HG02943 (cell line): ENCODE measurements at regions not wholly inside any gene's neighbourhood (a gene's known extent, or its start where the extent isn't known, plus 50 kb on each side); places are given as distances from the start of the nearest gene placed in this dataset.
"Not testable (repeated sequence)": the region's sequence is repeated elsewhere in the genome, so short reads cannot be mapped to it uniquely, and the experiment has no call there.

Experiments used
- ATAC-seq: cut with Tn5 transposase; IDR thresholded peaks from one replicate; pipeline ENCODE4 v1.9.1; 2021; ENCODE audit warnings: mild to moderate bottlenecking, low read depth, moderate library complexity; ENCODE audit not compliant: unreplicated experiment

DNA sequence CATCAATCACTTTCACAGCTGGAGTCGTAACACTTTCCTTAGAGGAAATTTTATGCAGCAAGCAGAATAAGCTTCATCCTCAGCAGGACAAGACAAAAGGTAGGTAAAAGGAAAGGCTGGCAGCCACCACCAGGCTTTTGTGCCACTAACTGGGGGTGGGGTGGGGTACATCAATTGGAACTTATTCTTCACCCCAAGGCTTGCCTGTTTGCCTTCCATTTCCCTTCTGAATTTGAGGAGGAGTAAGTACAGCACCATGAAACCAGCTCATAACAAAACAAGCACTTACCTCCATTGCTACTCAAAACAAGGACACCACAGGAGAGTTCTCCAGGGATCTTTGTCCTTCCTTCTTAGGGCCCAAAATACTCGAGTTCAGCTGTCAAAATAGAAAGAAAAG lies 296.8 kb downstream of the ARRDC4 start:
- ATAC-seq: no peak

DNA sequence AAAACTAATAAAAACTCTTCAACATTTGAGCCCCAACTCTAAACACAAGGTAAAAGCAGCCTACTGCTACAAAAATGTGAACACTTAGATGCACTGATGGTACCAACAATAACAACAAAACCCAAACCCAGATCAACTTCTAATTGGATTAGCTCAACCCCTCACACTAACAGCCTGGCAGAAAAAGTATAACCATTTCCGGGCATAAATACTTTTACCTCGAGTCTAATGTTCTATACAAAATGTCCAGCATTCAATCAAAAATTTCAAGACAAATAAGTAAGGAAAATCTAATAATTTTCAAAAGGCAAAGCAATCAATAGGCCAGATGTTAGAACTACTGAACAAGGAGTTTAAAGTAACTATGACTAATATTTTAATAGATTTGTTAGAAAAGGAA lies 303.3 kb downstream of the ARRDC4 start:
- ATAC-seq: no peak

DNA sequence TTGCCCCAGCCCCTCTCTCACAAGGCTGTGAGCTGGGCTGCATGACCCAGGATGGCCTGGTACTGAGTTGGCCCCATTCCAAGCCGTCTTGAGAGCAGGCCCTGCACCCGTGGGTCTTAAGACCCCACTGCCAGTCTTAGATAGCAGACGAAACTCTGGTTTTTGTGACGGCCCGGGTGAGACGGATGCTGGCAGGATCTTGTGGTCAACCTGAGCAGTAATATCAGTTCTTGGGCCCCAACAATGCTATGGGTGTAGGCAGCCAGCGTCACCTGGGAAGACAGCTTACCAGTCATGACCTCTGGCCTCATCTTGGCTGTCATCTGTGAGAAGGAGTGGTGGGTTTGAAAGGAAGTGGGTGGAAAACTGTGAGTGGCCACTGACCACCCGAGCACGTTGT lies 305.8 kb downstream of the ARRDC4 start:
- ATAC-seq: no peak

DNA sequence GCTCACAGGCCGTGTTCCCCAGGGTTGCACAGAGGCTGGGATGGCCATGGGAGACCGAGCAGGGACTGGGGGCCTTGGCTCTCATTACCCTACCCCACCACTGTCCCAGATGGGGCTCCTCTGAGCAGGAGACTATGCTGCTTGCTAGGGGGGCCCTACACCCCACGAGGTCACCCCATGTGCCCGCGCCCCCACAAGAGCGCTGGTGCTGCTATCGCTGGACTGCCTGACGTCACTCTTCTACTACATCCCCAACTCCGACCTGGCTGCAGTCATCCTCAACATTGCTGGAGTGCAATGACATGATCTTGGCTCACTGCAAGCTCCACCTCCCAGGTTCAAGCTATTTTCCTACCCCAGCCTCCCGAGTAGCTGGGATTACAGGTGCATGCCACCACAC lies 307.7 kb downstream of the ARRDC4 start:
- no peak for ATAC-seq

DNA sequence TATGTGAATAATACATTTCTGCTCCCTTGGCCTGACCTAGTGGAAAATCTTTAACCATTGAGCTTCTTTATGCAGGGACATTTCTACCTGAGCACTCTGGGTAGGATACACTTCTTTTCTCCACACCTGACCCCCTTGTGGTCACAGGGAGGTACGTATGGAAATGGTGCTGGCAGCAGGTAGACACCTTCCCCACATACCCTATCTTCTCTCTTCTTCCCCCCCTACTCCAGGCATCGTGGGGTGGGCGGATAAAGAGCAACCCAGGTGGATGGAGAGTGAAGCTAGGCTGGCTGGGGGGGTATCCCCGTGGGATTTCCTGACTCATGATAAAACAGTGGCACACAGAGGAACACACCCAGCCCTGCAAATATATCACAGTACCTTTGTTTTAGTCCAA lies 312.1 kb downstream of the ARRDC4 start:
- ATAC-seq: no peak

DNA sequence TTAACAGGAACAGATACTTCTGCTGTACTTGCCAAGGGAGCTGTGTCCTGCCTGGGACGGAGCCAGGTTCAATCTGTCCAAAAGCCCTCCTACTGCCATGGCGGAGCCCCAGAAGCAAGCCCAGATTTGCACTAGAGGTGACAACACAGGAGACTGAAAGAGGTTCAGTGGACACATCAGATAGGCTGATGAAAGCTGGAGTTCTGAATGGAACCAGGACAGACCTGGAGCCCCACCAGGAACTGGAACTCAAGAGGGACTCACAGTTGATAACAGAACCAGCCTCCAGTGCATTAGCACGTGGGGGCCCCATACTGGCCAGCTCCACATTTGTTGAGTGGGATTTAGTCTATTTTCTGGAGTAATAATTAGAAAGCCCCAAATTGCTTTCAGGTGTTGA lies 315.5 kb downstream of the ARRDC4 start:
- no peak for ATAC-seq

DNA sequence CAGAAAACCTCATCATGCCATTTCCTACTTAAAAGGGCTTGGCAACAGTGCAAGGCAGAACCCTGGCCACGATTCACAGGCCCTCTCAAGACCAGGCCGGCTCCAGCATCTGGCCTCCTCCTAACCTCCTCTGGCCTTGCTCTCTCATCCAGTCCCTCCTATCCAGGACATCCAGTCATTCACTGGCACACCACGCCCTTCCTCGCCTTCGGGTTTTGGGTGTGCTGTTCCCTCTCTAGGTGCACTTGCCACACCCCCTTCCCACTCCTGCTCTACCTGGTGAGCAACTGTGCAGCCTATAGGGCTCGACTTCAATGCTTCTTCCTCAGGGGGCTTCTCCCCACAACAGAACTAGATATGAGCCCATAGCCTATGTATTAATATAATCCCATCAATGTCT lies 317.1 kb downstream of the ARRDC4 start:
- no peak for ATAC-seq

DNA sequence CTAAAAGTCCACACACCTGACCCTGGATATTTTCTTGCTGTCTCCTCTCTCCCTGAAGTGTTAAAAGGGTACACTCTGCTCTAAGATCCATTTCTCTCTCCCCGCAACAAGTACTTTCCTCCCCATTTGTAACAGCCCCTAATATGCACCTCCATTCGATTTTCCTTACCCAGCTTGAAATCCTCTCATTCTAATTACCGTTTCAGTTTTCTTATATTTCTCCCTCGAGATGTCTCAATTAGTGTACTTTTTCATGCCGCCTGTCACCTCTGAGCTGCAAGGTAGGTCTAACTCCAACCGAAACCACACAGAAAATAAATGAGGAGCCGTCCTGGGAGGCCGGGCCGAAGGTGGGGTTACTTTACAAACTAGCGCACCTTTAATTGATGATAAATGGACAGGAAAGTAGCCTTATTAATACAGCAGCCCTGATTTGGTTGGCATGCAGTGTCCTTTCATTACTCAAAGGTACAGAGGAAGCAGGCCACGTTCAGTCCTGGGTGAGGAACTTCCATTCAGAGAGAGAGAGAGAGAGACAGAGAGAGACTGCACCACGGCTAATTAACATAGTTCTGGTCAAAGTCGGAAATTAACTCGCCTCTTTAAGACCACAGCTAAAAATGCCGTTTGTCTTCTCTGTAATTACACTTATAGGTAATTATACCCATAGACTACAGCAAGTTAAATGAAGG lies 319.9 kb downstream of the ARRDC4 start:
- ATAC-seq: no peak

DNA sequence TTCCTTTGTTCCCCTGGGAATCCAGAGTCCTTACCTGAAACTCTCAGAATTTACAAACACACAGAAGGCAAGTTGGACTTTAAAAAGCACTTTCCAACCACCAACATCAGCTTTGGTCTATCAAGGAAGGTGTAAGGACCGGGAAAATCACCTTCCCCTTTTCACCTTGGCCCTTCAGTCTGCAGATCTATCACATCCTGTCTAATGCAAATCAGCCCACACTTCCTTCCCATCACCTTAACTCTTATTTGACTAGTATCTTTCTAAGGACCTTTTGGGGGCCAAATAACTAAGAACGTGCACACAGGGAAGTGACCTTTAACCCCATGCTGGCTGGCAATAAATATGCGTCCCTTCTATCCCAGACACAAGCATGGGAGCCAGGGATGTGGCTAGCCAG lies 320.6 kb downstream of the ARRDC4 start:
- no peak for ATAC-seq

DNA sequence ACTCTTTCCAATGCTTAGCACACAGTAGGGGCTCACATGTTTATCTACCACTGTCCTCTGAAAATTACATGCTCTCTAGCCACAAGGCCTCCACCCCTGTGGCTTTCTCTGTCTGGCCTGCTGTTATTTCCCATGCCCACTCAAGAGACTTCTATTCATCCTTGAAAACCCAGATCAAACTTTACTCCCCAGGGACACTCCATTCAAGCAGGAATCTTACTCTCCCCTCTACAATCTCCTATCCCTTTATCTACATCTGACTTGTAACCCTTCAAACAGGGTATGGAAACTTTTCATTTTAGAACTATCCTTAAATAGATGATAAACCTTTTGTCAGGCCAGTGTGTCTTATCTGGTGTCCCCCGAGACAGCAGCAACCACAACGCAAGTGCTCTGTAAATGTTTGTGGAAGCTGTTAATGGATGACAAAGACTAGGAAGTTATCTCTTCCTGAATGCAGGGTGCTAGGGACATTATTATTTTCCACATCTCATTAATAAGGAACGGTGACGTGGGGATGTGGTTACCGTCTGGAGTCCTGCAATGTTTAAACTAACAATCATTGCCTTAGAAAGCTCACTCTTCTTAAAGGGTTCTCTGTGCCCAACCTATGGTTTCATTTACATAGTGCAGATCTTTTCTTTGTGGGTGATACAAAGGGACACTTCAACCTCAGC lies 322.3 kb downstream of the ARRDC4 start:
- no peak for ATAC-seq

DNA sequence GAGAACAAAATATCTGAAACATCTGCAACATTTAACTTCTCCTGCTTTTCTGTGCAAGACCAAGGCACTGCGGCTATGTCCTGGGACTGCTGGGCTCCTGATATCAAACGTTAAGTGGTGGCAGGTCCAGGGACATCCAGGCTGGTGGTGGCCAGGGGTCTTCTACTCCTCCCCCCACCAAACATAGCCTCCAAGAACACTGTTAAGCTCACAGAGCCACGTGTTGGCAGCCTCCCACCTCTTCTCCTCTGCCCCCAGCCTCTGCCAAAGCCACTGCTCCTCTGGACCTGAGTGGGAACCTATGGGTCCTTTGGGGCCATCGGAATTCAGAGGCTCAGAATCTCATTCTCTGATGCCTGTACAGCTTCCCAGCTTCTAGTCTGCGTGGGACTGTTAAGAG lies 325.7 kb downstream of the ARRDC4 start:
- ATAC-seq: no peak

DNA sequence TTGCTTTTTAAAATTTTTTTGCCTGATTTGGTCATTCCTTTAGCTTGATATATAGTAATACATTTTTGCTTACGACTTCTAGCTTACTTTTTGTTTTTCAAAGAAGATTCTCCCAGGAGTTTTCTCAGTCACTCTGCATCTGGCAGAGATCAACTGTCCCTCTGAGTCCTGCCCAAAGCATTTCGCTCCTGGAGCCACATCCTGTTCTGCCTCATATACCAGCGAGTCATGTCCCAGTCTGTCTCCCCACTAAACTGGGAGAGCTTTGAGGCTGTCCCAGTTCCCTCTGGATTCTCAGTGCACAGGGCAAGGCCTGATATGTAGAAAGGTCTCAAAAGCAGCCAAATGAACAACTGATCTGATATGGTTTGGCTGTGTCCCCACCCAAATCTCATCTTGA lies 326.3 kb downstream of the ARRDC4 start:
- ATAC-seq: no peak

DNA sequence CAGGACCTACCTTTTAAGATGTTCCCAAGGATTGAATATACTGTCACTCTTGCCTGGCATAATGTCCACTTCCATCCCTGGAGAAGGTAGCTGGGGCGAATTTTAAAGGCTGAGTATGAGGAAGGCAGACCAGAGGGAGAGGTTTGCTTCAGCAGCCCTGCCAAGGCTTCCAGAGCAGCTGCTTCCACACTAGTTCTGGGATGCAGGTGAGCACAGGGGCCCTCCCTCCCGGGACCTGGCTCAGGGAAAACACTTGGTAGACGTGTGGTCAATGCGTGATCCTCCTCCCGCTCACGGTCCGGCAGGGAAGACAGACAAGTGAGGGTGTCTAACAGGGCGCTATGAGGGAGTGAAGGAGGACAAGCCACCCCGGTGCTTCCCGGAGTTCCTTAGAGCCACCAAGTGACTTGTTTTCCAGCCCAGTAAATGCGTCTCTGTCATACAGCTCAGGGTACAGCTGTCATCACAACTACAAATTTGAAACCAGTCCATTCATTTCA lies 327.6 kb downstream of the ARRDC4 start:
- no peak for ATAC-seq

DNA sequence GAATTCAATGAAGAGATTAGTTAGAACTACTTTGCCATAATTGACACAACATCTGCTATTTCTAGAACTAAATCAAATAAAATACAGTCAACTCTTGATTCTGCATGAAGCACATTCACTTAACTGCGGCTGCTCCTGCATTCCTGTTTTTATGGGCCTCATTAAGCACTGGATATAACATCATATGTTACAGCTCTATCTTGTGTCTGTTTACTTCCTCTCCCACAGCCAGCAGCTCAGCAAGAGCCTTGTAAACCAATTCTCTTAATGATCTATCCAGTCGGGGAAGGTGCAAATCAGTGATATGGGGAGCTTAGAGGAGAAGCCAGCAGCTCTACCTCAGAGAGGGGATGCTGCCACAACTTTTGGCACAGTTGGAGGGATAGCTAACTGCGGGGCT lies 329.2 kb downstream of the ARRDC4 start:
- no peak for ATAC-seq

DNA sequence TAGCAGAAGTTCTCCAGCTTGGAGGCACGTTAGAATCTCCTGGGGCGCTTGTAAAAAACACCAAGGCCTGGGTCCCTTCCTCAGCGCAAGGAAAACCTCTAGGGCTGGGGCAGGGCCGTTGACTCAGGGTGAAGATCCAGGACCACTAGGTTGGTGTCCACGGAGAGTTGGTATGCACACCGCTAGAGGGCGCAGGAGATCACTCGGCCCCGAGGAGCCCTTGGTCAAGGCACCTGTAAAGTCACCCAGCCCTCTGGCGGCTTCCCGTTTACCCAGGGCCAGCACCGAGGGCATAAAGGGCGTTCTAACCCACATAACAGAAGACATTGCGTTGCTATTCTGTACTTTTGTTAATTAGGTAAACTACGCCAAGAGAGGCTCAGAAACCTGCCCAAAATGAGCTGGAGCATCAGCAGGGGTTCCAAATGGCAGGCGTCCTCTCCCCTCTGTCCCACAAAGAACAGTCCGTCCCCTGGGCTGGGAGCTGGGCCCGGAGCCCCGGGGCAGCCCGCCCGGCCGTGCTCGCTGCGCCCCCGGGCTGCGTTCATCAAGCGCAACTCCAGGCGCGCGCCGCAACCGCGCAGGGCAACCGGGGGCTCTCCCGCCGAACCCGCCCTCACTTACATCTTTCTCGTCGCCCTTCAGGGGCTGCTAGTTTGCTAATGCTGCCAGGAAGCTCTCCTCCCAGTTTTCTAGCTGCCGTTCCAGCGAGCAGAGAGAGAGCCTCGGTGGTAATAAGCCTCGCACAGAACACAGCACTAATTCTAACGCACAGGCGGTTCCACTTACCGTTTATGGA lies 332.1 kb downstream of the ARRDC4 start:
- peak; percentile 77 for ATAC-seq

DNA sequence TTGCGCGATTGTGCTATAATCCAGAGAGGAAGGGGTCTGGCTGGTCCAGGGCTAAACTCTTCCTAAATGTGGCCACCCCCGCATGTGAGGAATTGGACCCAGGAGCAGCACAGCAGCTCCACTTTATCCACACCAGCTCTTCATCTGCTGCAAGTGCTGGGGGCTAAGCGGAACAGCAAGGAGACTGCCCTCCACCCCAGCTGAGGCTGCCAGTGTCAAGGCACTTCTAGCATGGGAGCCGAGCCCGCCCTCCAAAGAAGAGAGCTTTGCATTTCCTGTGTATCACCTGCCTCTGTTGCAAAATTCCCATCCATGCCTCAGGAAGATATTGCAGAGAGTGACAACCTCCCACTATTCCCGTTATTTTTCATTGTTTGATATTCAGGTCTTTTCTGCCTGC lies 333.6 kb downstream of the ARRDC4 start:
- no peak for ATAC-seq

DNA sequence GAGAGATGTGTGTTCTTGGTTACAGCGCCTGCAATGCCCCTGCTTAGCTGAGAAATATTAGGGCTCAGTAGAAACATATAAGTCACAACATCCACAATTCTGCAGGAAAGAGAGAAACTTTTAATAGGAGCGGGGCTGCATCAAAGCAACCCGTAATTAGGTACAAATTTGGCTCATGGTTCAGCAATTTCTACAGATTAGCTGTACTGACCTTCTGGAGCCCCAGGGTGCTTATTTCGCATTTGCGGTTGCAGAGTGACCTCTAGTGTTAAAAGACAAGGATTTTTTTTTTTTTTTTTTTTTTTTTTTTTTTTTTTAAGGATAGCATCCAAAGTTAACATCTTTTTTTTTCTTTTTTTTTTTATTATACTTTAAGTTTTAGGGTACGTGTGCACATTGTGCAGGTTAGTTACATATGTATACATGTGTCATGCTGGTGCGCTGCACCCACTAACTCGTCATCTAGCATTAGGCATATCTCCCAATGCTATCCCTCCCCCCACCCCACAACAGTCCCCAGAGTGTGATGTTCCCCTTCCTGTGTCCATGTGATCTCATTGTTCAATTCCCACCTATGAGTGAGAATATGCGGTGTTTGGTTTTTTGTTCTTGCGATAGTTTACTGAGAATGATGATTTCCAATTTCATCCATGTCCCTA lies 334.7 kb downstream of the ARRDC4 start:
- ATAC-seq: not testable (repeated sequence)

DNA sequence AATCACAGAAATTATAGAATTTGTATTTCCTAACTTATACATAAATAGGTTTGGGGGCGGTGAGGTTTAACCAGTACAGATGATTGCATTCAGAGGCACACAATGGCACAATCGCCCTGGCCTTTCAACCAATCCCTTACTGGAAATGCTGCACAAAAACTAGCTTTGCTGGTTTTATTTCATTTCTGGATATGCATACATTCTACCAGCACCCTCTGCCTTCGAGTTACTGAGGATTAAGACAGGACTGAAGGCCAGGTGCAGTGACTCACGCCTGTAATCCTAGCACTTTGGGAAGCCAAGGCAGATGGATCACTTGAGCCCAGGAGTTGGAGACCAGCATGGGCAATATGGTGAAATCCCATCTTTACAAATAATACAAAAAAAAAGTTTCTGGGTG lies 336.1 kb downstream of the ARRDC4 start:
- ATAC-seq: no peak

DNA sequence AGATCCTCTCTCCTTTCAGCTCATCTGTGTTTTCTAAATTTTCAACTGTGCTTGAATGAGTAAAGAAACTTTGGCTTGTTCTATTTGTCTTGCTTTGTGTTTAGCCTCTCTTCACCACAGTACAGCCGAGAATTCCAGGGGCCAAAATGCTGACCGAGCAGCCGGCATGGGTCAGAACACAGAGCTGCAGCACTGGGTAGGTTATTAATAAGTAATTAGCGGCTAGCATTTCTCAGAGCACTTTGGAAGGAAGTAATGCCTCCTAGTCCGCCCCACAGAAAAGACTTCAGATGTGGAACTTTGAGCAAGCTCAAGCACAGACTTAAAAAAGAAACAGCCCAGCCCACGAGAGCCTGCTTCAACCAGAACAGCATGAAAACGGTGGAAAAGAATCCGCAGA lies 343.9 kb downstream of the ARRDC4 start:
- no peak for ATAC-seq

DNA sequence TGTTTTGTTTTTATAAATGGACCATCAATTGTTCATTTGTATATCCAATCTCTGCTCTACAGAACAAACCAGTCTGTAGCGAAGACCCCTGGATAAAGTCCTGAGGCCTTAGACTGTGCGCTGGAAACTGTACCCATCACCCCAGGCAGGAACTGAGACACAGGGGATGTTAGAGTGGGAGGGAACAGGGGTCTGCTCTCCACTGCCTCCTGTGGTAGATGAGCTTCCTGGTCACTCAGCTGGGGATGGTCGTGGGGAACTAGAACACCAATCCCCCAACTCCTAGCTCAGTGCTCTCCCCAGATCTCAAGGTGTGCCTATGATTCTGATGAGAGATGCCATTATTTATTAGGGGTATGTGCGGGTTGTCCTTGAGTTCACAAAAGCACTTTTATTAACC lies 340.2 kb upstream of the IGF1R start:
- no peak for ATAC-seq

DNA sequence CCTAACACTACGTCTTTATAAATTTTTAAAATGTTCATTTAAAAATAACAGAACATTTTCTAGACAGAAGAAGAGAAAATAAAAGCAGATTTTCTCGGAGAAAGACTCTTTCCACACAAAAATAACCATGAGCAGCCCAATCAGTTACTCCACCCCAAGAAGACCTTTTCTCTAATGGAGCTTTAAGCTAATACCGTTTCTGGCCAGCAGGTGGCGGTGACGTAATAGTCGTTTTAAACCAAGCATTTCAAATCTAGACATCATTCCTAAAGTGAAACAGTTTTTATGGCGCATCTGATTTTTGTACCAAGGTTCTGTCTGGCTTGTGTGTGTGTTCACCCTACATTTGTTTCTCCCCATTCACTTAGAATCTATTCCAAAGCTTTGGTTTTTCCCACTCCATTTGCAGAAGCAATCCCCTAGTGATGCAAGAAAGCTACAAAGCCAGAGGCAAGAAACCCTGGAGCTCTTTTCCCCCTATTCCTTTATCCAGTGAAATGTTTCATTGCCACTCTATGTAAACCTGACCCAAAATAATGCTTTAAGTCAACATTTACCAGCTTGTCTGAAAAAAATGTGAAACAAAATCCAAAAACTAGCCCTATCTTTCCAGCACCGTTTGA lies 336.7 kb upstream of the IGF1R start:
- no peak for ATAC-seq
